ENCODE measurements at regions not wholly inside any gene's neighbourhood (a gene's known extent, or its start where the extent isn't known, plus 50 kb on each side); places are given as distances from the start of the nearest gene placed in this dataset.
A peak's percentile ranks its signal among the peaks of the same experiment; 100 is the strongest.

DNA sequence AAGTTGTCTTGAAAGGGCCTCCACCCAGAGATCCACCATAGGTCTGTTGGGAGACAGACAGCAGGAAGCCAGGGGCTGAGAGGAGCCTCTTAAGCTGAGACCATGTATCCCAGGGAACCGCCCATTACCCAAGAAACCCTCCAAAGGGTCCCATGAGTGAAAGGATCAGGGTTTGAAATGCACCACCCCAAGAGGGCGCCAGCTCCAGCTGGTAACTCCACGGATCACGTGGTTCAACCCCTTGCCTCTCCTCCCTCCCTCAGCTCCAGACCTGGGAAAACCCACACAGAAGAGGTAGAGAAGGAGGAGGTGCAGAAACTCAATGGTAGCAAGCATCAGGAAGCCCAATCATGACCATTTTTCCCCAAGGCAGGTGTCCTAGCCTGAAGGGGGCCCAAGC, 148.7 kb downstream of the AIPL1 start:
- no peak for TF ChIP-seq EZH2phosphoT487 (IDR thresholded peaks at IDR 0.05; ENCODE audit: borderline replicate concordance, low read length)
- TF ChIP-seq, protein P1, sequence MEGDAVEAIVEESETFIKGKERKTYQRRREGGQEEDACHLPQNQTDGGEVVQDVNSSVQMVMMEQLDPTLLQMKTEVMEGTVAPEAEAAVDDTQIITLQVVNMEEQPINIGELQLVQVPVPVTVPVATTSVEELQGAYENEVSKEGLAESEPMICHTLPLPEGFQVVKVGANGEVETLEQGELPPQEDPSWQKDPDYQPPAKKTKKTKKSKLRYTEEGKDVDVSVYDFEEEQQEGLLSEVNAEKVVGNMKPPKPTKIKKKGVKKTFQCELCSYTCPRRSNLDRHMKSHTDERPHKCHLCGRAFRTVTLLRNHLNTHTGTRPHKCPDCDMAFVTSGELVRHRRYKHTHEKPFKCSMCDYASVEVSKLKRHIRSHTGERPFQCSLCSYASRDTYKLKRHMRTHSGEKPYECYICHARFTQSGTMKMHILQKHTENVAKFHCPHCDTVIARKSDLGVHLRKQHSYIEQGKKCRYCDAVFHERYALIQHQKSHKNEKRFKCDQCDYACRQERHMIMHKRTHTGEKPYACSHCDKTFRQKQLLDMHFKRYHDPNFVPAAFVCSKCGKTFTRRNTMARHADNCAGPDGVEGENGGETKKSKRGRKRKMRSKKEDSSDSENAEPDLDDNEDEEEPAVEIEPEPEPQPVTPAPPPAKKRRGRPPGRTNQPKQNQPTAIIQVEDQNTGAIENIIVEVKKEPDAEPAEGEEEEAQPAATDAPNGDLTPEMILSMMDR (IDR thresholded peaks at IDR 0.05; ENCODE audit: low read depth, low read length, poor library complexity, severe bottlenecking), result peak; percentile 29
- no peak overlapping the region for H3K4me2 ChIP-seq (ENCODE audit: low read length)
- H3K79me2 ChIP-seq (ENCODE audit: control insufficient read depth, low read length), result no peaks in the 10 kb centered on the region
- H3K36me3 ChIP-seq (ENCODE audit: control insufficient read depth, low read length), result no peaks in the 10 kb centered on the region
- H3K4me1 ChIP-seq (ENCODE audit: control insufficient read depth, low read length), result no peaks in the 10 kb centered on the region
- H3K27ac ChIP-seq (ENCODE audit: low read depth, low read length), result no peak overlapping the region
- no peaks in the 10 kb centered on the region for H3K9me3 ChIP-seq (ENCODE audit: control insufficient read depth, insufficient read depth, low read length)
- H3K4me3 ChIP-seq (ENCODE audit: low read length), result no peak overlapping the region
- no peaks in the 10 kb centered on the region for H3K9me2 ChIP-seq (replicated peaks; ENCODE audit: control insufficient read depth, low read length)
- no peaks in the 10 kb centered on the region for H3K27me3 ChIP-seq (ENCODE audit: control insufficient read depth, low read length)
- H4K20me1 ChIP-seq (ENCODE audit: control insufficient read depth, insufficient read depth, low read depth, low read length), result no peaks in the 10 kb centered on the region; the same call in 1 of the 2 replicates
- no peaks in the 10 kb centered on the region for H3F3A ChIP-seq (ENCODE audit: control insufficient read depth, insufficient read depth)

DNA sequence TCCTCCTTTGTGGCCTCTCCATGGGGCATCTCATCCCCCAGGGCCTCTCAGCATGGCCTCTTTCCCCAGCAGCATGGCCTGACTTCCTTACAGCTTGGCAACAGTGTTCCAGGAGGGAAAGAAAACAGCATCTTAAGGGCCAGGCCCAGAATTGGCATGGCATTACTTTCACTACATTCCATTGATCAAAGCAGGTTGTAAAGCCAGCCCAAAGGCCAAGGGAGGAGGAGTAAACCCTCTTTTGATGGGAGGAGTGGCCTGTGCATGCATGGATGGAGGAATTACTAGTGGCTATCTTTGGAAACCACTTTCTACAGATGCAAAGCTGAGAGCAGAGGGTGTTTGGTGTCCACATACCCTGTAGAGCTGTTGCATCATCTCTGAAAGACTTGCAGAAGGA, 149.4 kb downstream of the AIPL1 start:
- no peak overlapping the region for H3K27ac ChIP-seq (ENCODE audit: low read depth, low read length)
- H3K4me1 ChIP-seq (ENCODE audit: control insufficient read depth, low read length), result no peaks in the 10 kb centered on the region
- H3K9me3 ChIP-seq (ENCODE audit: control insufficient read depth, insufficient read depth, low read length), result no peaks in the 10 kb centered on the region
- H3K9me2 ChIP-seq (replicated peaks; ENCODE audit: control insufficient read depth, low read length), result no peaks in the 10 kb centered on the region
- no peaks in the 10 kb centered on the region; the same call in 1 of the 2 replicates for H4K20me1 ChIP-seq (ENCODE audit: control insufficient read depth, insufficient read depth, low read depth, low read length)
- H3K4me2 ChIP-seq (ENCODE audit: low read length), result no peak overlapping the region
- TF ChIP-seq, protein P1 (IDR thresholded peaks at IDR 0.05; ENCODE audit: low read depth, low read length, poor library complexity, severe bottlenecking), result no peak
- H3K79me2 ChIP-seq (ENCODE audit: control insufficient read depth, low read length), result no peaks in the 10 kb centered on the region
- H3K27me3 ChIP-seq (ENCODE audit: control insufficient read depth, low read length), result no peaks in the 10 kb centered on the region
- H3K4me3 ChIP-seq (ENCODE audit: low read length), result no peak overlapping the region
- H3K36me3 ChIP-seq (ENCODE audit: control insufficient read depth, low read length), result no peaks in the 10 kb centered on the region
- H3F3A ChIP-seq (ENCODE audit: control insufficient read depth, insufficient read depth), result no peaks in the 10 kb centered on the region

DNA sequence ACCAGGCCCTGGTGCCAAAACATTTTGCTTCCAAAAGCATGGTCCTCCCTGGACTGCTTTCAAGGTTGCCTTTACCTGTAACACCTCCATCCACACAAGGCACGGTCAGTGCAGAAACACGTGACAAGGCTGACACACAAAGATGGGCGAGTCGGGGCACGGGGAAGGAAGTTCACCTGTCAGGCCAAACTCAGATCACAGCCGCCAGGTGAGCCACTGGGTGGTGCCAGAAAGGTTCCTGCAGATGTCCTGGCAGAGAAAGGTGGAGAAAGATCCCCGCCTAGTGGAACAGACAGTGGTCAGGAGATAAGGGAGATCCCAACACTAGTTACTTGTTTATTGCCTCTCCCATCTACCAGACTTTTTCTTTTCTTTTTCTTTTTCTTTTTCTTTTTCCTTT, 155.3 kb downstream of the AIPL1 start:
- Histone ChIP-seq H3K27ac (ENCODE audit: low read depth, low read length) (no peak overlapping the region), H3K4me3 (ENCODE audit: low read length) (no peak overlapping the region), H3K4me1 (ENCODE audit: control insufficient read depth, low read length) (no peaks in the 10 kb centered on the region), H3K9me2 (replicated peaks; ENCODE audit: control insufficient read depth, low read length) (no peaks in the 10 kb centered on the region), H3K36me3 (ENCODE audit: control insufficient read depth, low read length) (no peaks in the 10 kb centered on the region), H3K27me3 (ENCODE audit: control insufficient read depth, low read length) (no peaks in the 10 kb centered on the region), H3F3A (ENCODE audit: control insufficient read depth, insufficient read depth) (no peaks in the 10 kb centered on the region), H4K20me1 (ENCODE audit: control insufficient read depth, insufficient read depth, low read depth, low read length) (no peaks in the 10 kb centered on the region; the same call in 1 of the 2 replicates), H3K9me3 (ENCODE audit: control insufficient read depth, insufficient read depth, low read length) (no peaks in the 10 kb centered on the region), H3K79me2 (ENCODE audit: control insufficient read depth, low read length) (no peaks in the 10 kb centered on the region), H3K4me2 (ENCODE audit: low read length) (no peak overlapping the region)
- TF ChIP-seq, protein P1 (IDR thresholded peaks at IDR 0.05; ENCODE audit: low read depth, low read length, poor library complexity, severe bottlenecking), result no peak
- TF ChIP-seq EZH2phosphoT487 (IDR thresholded peaks at IDR 0.05; ENCODE audit: borderline replicate concordance, low read length), result no peak

DNA sequence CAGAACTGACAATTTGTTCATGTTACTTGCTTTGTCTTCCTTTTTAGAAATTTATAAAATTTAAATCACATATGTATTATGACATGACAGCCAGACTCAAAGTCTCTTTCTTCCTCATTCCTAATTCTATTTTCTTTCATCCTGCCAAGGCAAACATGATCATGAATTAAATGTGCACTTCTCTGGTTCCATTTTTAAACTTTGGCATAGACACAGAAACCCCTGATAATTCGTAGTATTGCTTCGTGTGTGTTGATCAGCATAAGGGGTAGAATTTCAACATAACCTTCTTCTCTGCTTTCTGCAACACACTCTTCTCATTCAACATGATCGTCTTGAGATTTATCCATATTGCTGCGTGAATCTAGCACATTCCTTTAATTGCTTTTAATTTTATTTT, 156.5 kb downstream of the AIPL1 start:
- Histone ChIP-seq H3K36me3 (ENCODE audit: control insufficient read depth, low read length) (no peaks in the 10 kb centered on the region), H3K4me1 (ENCODE audit: control insufficient read depth, low read length) (no peaks in the 10 kb centered on the region), H3K27ac (ENCODE audit: low read depth, low read length) (no peak overlapping the region), H3K9me3 (ENCODE audit: control insufficient read depth, insufficient read depth, low read length) (no peaks in the 10 kb centered on the region), H3K4me3 (ENCODE audit: low read length) (no peak overlapping the region), H3K9me2 (replicated peaks; ENCODE audit: control insufficient read depth, low read length) (no peaks in the 10 kb centered on the region), H3K4me2 (ENCODE audit: low read length) (no peak overlapping the region), H3F3A (ENCODE audit: control insufficient read depth, insufficient read depth) (no peaks in the 10 kb centered on the region), H4K20me1 (ENCODE audit: control insufficient read depth, insufficient read depth, low read depth, low read length) (no peaks in the 10 kb centered on the region), H3K27me3 (ENCODE audit: control insufficient read depth, low read length) (no peaks in the 10 kb centered on the region), H3K79me2 (ENCODE audit: control insufficient read depth, low read length) (no peaks in the 10 kb centered on the region)
- no peak for TF ChIP-seq EZH2phosphoT487 (IDR thresholded peaks at IDR 0.05; ENCODE audit: borderline replicate concordance, low read length)
- TF ChIP-seq, protein P1 (IDR thresholded peaks at IDR 0.05; ENCODE audit: low read depth, low read length, poor library complexity, severe bottlenecking), result no peak
